Naive thymus-derived CD4-positive, alpha-beta T cell (primary cell): ENCODE measurements at regions not wholly inside any gene's neighbourhood (a gene's known extent, or its start where the extent isn't known, plus 50 kb on each side); places are given as distances from the start of the nearest gene placed in this dataset.

Source experiments
- ATAC-seq: fragments of 150-1000 bp; cut with Tn5 transposase; 2 replicates; pipeline ENCODE4 v1.10.0; 2021; ENCODE audit warnings: mild to moderate bottlenecking, moderate library complexity
- CTCF ChIA-PET: fragments of 350-600 bp; sonication (Branson Sonifier 250); formaldehyde crosslinking; loops from one replicate; lab custom pipeline; 2021; ENCODE audit warnings: antibody characterized with exemption; lab: Charles Lee
- POLR2A ChIA-PET: fragments of 350-600 bp; sonication (Branson Sonifier 250); formaldehyde crosslinking; loops from one replicate; lab custom pipeline; 2021; ENCODE audit warnings: antibody characterized with exemption, inconsistent platforms; lab: Charles Lee
- DNase-seq, 9 donors: peaks; one replicate each; pipeline versions ENCODE4 v3.0.0 to v3.0.0-alpha.2; 2020 to 2022; ENCODE audit warnings: mixed read lengths in 1 of 9
- H3K27ac ChIP-seq: one replicate; pipeline ENCODE4 v1.7.0; 2013; ENCODE audit warnings: mild to moderate bottlenecking, low read depth, low read length, moderate library complexity
- H3K27me3 ChIP-seq, 2 donors: one replicate each; pipeline ENCODE4 v1.7.0; 2013; ENCODE audit warnings: low read length in 2 of 2, mild to moderate bottlenecking in 2 of 2, moderate library complexity in 2 of 2; ENCODE audit not compliant: control insufficient read depth in 2 of 2, insufficient read depth in 2 of 2
- H3K36me3 ChIP-seq, 3 experiments: 1 replicate in 2 of 3; 2 replicates in 1 of 3; pipeline ENCODE4 v1.7.0; 2013; ENCODE audit warnings: low read length in 3 of 3, mild to moderate bottlenecking in 3 of 3, moderate library complexity in 1 of 3; ENCODE audit not compliant: insufficient read depth in 3 of 3, control insufficient read depth in 2 of 3
- H3K4me1 ChIP-seq, 2 donors: one replicate each; pipeline ENCODE4 v1.7.0; 2013; ENCODE audit warnings: low read length in 2 of 2, mild to moderate bottlenecking in 2 of 2, moderate library complexity in 1 of 2; ENCODE audit not compliant: control insufficient read depth in 2 of 2, insufficient read depth in 2 of 2
- H3K4me3 ChIP-seq: 2 replicates; pipeline ENCODE4 v1.7.0; 2013; ENCODE audit warnings: mild to moderate bottlenecking, low read length
- H3K9me3 ChIP-seq, 3 experiments: 1 replicate in 2 of 3; 2 replicates in 1 of 3; pipeline ENCODE4 v1.7.0; 2013; ENCODE audit warnings: low read length in 3 of 3; ENCODE audit not compliant: control insufficient read depth in 2 of 3
- H3K27ac Mint-ChIP-seq, 9 donors: one replicate each; pipeline ENCODE4 v1.8.0; 2020 to 2022; ENCODE audit warnings: mixed read lengths in 9 of 9, mild to moderate bottlenecking in 8 of 9, moderate library complexity in 5 of 9, inconsistent platforms in 2 of 9
- H3K27me3 Mint-ChIP-seq, 5 donors: one replicate each; pipeline ENCODE4 v1.8.0; 2021 to 2022; ENCODE audit warnings: mixed read lengths in 5 of 5, mild to moderate bottlenecking in 1 of 5
- H3K36me3 Mint-ChIP-seq, 5 donors: one replicate each; pipeline ENCODE4 v1.8.0; 2020 to 2022; ENCODE audit warnings: mixed read lengths in 5 of 5, mild to moderate bottlenecking in 3 of 5, inconsistent platforms in 1 of 5
- H3K4me1 Mint-ChIP-seq, 7 donors: one replicate each; pipeline ENCODE4 v1.8.0; 2020 to 2022; ENCODE audit warnings: mixed read lengths in 7 of 7, mild to moderate bottlenecking in 3 of 7, inconsistent platforms in 1 of 7
- H3K4me3 Mint-ChIP-seq, 10 donors: one replicate each; pipeline ENCODE4 v1.8.0; 2020 to 2022; ENCODE audit warnings: mild to moderate bottlenecking in 10 of 10, mixed read lengths in 10 of 10, moderate library complexity in 6 of 10, inconsistent platforms in 2 of 10
- H3K9me3 Mint-ChIP-seq, 11 donors: one replicate each; pipeline ENCODE4 v1.8.0; 2020 to 2022; ENCODE audit warnings: mixed read lengths in 11 of 11, mild to moderate bottlenecking in 4 of 11, inconsistent platforms in 1 of 11, moderate library complexity in 1 of 11
- intact Hi-C, 2 donors: fragments of 100-400 bp; cut with micrococcal nuclease; formaldehyde crosslinking; loops; one replicate each; pipeline ENCODE4 v1.15.1; 2023

DNA sequence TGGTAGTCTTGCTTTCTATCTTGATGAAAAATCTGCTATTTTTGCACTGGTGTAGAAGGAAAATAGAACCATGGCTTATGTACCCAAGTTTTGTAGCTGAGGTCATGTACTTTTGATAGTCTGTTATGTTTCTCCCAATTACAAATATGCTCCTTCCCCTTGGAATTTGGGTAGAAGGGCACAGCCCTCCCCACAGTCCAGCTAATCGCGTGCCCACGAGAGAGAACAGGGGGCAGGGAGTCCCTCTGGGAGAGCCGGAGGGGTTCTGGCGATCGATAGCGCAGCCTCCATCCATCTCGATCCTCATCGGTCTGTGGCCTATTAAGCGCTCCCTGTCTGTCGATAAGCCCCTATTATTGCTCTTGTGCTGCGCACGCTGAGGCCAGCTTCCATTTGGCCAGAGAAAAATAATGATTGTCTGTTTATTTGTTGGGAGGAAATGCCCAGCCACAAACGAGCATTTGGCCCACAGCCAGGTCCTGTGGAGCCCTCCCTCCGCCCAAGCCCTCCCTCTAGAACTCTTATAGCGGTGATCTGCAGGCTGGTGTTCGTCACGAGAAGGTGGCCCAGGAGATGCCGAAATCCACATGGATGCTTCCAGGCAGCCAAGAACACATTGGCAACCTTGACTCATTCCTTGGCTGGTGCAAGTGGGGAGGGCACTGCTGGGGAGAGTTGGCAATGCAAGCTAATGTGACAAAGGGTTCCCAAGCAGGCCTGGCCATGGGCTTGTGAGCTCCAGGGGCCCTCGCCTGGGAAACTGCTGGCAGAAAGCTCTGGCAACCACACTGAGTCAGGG is 134.7 kb upstream of the TNR start:
- DNase-seq (no peak), ATAC-seq (no peak)
- Histone ChIP-seq H3K4me1 (no peaks in the 10 kb centered on the region), H3K27ac (no peak overlapping the region), H3K9me3 (no peaks in the 10 kb centered on the region), H3K27me3 (no peaks in the 10 kb centered on the region), H3K4me3 (no peak overlapping the region), H3K36me3 (no peaks in the 10 kb centered on the region)
- intact Hi-C loops, result no loop called here
- ChIA-PET CTCF (no interaction called here), POLR2A (no interaction called here)
- peaks cover 0 to 1% (median 0%) of the 10 kb centered on the region in 7 donors for H3K4me1 Mint-ChIP-seq
- no peaks in the 10 kb centered on the region for H3K36me3 Mint-ChIP-seq
- H3K9me3 Mint-ChIP-seq, result no peaks in the 10 kb centered on the region
- no peak overlapping the region for H3K27ac Mint-ChIP-seq
- H3K4me3 Mint-ChIP-seq, result no peak overlapping the region
- peaks cover 0 to 8% (median 0%) of the 10 kb centered on the region in 5 donors for H3K27me3 Mint-ChIP-seq

GRCh38 chr1:175875556-175875955 is 132.2 kb upstream of the TNR start:
- H3K27ac ChIP-seq, result no peak overlapping the region
- intact Hi-C loops, result no loop called here
- ChIA-PET CTCF (no interaction called here), POLR2A (no interaction called here)
- no peaks in the 10 kb centered on the region for H3K4me1 ChIP-seq
- Mint-ChIP-seq H3K9me3 (no peaks in the 10 kb centered on the region), H3K36me3 (no peaks in the 10 kb centered on the region), H3K4me1 (no peaks in the 10 kb centered on the region), H3K4me3 (no peak overlapping the region), H3K27me3 (peaks cover 0 to 8% (median 2%) of the 10 kb centered on the region in 5 donors), H3K27ac (no peak overlapping the region)
- H3K36me3 ChIP-seq, result no peaks in the 10 kb centered on the region
- DNase-seq, result no peak
- no peak for ATAC-seq
- no peaks in the 10 kb centered on the region for H3K9me3 ChIP-seq
- H3K27me3 ChIP-seq, result no peaks in the 10 kb centered on the region
- H3K4me3 ChIP-seq, result no peak overlapping the region

DNA sequence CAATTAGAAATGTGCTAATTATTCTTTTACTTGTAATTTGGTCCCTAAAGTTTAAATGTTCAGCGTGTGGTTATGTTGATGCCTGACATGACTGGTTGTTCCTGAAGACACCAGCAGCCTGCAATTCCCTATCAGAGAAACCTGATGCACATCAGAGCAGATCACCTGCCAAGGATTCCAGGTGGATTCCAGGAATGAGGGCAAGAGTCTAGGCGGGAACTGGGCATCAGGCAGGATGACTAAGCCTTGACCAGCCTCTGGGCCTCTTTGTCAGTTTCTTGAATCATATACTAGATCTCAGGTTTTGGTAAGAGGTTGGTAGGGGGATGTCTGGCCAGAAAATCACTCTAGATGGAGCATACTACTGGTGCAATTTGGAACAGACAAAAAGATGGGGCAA is 130.7 kb upstream of the TNR start:
- Mint-ChIP-seq H3K4me1 (no peaks in the 10 kb centered on the region), H3K27ac (no peak overlapping the region), H3K36me3 (no peaks in the 10 kb centered on the region), H3K4me3 (no peak overlapping the region), H3K27me3 (peaks cover 0 to 7% (median 0%) of the 10 kb centered on the region in 5 donors), H3K9me3 (no peaks in the 10 kb centered on the region)
- ChIA-PET POLR2A (no interaction called here), CTCF (no interaction called here)
- Histone ChIP-seq H3K9me3 (no peaks in the 10 kb centered on the region), H3K4me3 (no peak overlapping the region), H3K36me3 (no peaks in the 10 kb centered on the region), H3K27ac (no peak overlapping the region), H3K27me3 (no peaks in the 10 kb centered on the region), H3K4me1 (no peaks in the 10 kb centered on the region)
- DNase-seq, result no peak
- no peak for ATAC-seq
- intact Hi-C loops, result no loop called here

- ATAC-seq (no peak), DNase-seq (no peak)
- Mint-ChIP-seq H3K4me1 (no peaks in the 10 kb centered on the region), H3K4me3 (no peak overlapping the region), H3K27me3 (peaks cover 0 to 7% (median 0%) of the 10 kb centered on the region in 5 donors), H3K36me3 (no peaks in the 10 kb centered on the region), H3K27ac (no peak overlapping the region), H3K9me3 (no peaks in the 10 kb centered on the region)
- ChIA-PET POLR2A (no interaction called here), CTCF (no interaction called here)
- no peaks in the 10 kb centered on the region for H3K27me3 ChIP-seq
- intact Hi-C loops, result no loop called here
- H3K27ac ChIP-seq, result no peak overlapping the region
- no peak overlapping the region for H3K4me3 ChIP-seq
- no peaks in the 10 kb centered on the region for H3K9me3 ChIP-seq
- no peaks in the 10 kb centered on the region for H3K4me1 ChIP-seq
- H3K36me3 ChIP-seq, result no peaks in the 10 kb centered on the region
These were observed 130.0 kb upstream of the TNR start for GRCh38 chr1:175873290-175873935.

DNA sequence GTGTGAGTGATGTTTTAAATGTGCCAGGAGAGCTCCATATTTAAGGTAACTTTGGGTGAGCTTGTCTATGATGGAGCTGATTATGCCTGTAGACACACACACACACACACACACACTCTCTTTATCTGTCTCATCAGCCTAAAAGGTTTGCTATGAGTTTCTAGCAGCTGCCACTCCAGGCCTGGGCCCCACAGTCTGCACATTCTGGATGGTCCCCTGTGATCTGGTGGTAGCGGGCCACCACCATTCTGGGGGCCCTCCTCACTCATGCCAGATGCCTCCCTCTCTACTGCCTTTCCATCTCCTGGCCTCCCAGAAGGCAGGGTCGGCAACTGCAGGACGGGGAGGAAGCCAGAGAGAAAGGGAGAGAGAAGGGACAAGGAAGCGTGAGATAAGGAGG is 129.2 kb upstream of the TNR start:
- no peaks in the 10 kb centered on the region for H3K9me3 ChIP-seq
- H3K4me3 ChIP-seq, result no peak overlapping the region
- Mint-ChIP-seq H3K9me3 (no peaks in the 10 kb centered on the region), H3K4me3 (no peak overlapping the region), H3K27ac (no peak overlapping the region), H3K4me1 (no peaks in the 10 kb centered on the region), H3K27me3 (peaks cover 0 to 7% (median 0%) of the 10 kb centered on the region in 5 donors), H3K36me3 (no peaks in the 10 kb centered on the region)
- no peak overlapping the region for H3K27ac ChIP-seq
- CTCF ChIA-PET, result no interaction called here
- ATAC-seq, result no peak
- H3K4me1 ChIP-seq, result no peaks in the 10 kb centered on the region
- POLR2A ChIA-PET, result no interaction called here
- intact Hi-C loops, result no loop called here
- DNase-seq, result no peak
- no peaks in the 10 kb centered on the region for H3K27me3 ChIP-seq
- H3K36me3 ChIP-seq, result no peaks in the 10 kb centered on the region

GRCh38 chr1:175871647-175872046 is 128.3 kb upstream of the TNR start:
- H3K27me3 ChIP-seq, result no peaks in the 10 kb centered on the region
- ATAC-seq (no peak), DNase-seq (no peak)
- Mint-ChIP-seq H3K36me3 (no peaks in the 10 kb centered on the region), H3K27ac (no peak overlapping the region), H3K4me3 (no peak overlapping the region), H3K9me3 (no peaks in the 10 kb centered on the region), H3K4me1 (peaks cover 0 to under 1% (median 0%) of the 10 kb centered on the region in 7 donors), H3K27me3 (peaks cover 0 to 7% (median 0%) of the 10 kb centered on the region in 5 donors)
- ChIA-PET CTCF (no interaction called here), POLR2A (no interaction called here)
- H3K36me3 ChIP-seq, result no peaks in the 10 kb centered on the region
- H3K27ac ChIP-seq, result no peak overlapping the region
- H3K4me3 ChIP-seq, result no peak overlapping the region
- H3K9me3 ChIP-seq, result no peaks in the 10 kb centered on the region
- no peaks in the 10 kb centered on the region for H3K4me1 ChIP-seq
- intact Hi-C loops, result no loop called here

DNA sequence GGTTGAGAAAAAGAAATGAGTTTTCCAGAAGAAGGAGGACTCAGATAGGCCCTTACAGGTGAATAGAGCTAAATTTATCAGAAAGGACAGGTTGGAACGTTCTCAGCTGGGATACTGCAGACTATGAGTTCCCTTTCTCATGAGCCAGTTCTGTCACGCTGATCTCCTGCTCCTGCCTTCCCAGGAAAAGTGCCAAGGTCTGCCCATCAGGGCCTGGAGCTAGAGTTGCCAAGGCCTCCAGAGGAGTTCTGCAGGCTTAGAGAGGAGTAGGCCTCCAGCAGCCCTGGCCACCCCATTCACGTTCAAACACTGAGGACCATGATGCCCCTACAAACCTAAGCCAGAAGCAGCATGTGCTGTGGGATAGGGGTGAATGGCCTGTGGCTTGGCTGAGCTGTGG is 126.8 kb upstream of the TNR start:
- H3K4me1 Mint-ChIP-seq, result peaks cover 0 to 5% (median 0%) of the 10 kb centered on the region in 7 donors
- Histone ChIP-seq H3K27ac (no peak overlapping the region), H3K36me3 (no peaks in the 10 kb centered on the region), H3K27me3 (no peaks in the 10 kb centered on the region), H3K4me3 (no peak overlapping the region), H3K4me1 (no peaks in the 10 kb centered on the region), H3K9me3 (no peaks in the 10 kb centered on the region)
- H3K4me3 Mint-ChIP-seq, result no peak overlapping the region
- DNase-seq (no peak), ATAC-seq (no peak)
- H3K9me3 Mint-ChIP-seq, result no peaks in the 10 kb centered on the region
- intact Hi-C loops, result no loop called here
- no peaks in the 10 kb centered on the region for H3K36me3 Mint-ChIP-seq
- POLR2A ChIA-PET, result no interaction called here
- H3K27ac Mint-ChIP-seq, result no peak overlapping the region
- CTCF ChIA-PET, result no interaction called here
- H3K27me3 Mint-ChIP-seq, result peaks cover 0 to 7% (median 0%) of the 10 kb centered on the region in 5 donors
